GM23338 (cell line): ENCODE measurements at regions not wholly inside any gene's neighbourhood (a gene's known extent, or its start where the extent isn't known, plus 50 kb on each side); places are given as distances from the start of the nearest gene placed in this dataset.

Source experiments
- CTCF ChIP-seq, 2 experiments: fragments of 200-600 bp in 1 of 2; sonication (generic) in 1 of 2; conservative IDR thresholded peaks; 2 replicates each; pipeline versions ENCODE4 v1.5.1 to v1.6.1; 2016 to 2017; ENCODE audit warnings: antibody characterized with exemption in 2 of 2, low read depth in 2 of 2, mild to moderate bottlenecking in 2 of 2, moderate library complexity in 1 of 2
- POLR2AphosphoS5 ChIP-seq: IDR thresholded peaks from 2 replicates; pipeline ENCODE4 v1.6.1; 2016; ENCODE audit warnings: antibody characterized with exemption, low read depth
- STAT1 ChIP-seq: IDR thresholded peaks from one replicate; pipeline ENCODE4 v1.6.1; 2016; ENCODE audit warnings: antibody characterized with exemption; ENCODE audit not compliant: unreplicated experiment

DNA sequence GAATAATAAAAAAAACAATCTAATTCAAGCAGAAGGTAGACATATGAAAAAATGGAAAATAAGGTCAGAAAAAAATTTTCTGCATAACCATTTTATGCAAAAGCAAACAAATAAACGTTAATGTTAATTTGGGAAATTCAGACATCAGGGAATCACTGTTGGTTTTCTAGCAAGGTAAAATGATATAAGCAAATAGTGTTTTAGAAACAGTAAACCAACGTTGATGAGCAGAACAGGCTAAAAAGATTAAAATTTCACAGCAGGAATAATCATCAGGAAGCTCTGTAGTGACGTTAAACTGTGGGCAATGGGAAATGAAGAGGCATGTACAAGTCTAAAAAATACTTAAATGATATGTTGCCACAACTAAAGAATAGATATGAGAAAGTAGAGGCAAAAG is 54.5 kb upstream of the HMGCLL1 start:
- TF ChIP-seq CTCF (conservative IDR thresholded peaks at IDR 0.05; ENCODE audit: low read depth in 2 of 2) (no peak), STAT1 (no peak), POLR2AphosphoS5 (no peak)
